B cell (primary cell): ENCODE measurements at regions not wholly inside any gene's neighbourhood (a gene's known extent, or its start where the extent isn't known, plus 50 kb on each side); places are given as distances from the start of the nearest gene placed in this dataset.

Experiments
- ATAC-seq: fragments of 200-7000 bp; cut with Tn5 transposase; one replicate; pipeline ENCODE4 v1.10.0; 2021; ENCODE audit warnings: low read depth, mild to moderate bottlenecking, moderate number of reproducible peaks, moderate library complexity
- CTCF ChIA-PET: fragments of 350-600 bp; sonication (Branson Sonifier 250); formaldehyde crosslinking; loops from one replicate; lab custom pipeline; 2021; ENCODE audit warnings: antibody characterized with exemption, inconsistent platforms; lab: Charles Lee
- POLR2A ChIA-PET: fragments of 350-600 bp; sonication (Branson Sonifier 250); formaldehyde crosslinking; loops from one replicate; lab custom pipeline; 2021; ENCODE audit warnings: antibody characterized with exemption; lab: Charles Lee
- DNase-seq: peaks from one replicate; pipeline ENCODE4 v3.0.0; 2013
- H2AFZ ChIP-seq: 2 replicates; pipeline ENCODE4 v1.6.1; 2012; ENCODE audit warnings: mild to moderate bottlenecking, low read depth, low read length; ENCODE audit not compliant: insufficient read depth, poor library complexity, severe bottlenecking
- H3K27ac ChIP-seq, 2 donors: 1 replicate in 1 of 2; 2 replicates in 1 of 2; pipeline ENCODE4 v1.5.1; 2012 to 2013; ENCODE audit warnings: low read length in 2 of 2, mild to moderate bottlenecking in 2 of 2, moderate library complexity in 1 of 2
- H3K27me3 ChIP-seq, 4 experiments: fragments of 200-600 bp in 1 of 4; sonication (generic) in 1 of 4; replicated peaks in 1 of 4; 1 replicate in 2 of 4; 2 replicates in 2 of 4; pipeline versions ENCODE4 v1.6.1 to v1.7.0; 2013 to 2016; ENCODE audit warnings: low read length in 3 of 4, mild to moderate bottlenecking in 2 of 4, mixed read lengths in 1 of 4, moderate library complexity in 1 of 4; ENCODE audit not compliant: insufficient read depth in 4 of 4, control insufficient read depth in 3 of 4; ENCODE audit errors: control extremely low read depth in 1 of 4
- H3K36me3 ChIP-seq, 2 experiments: replicated peaks in 1 of 2; 1 replicate in 1 of 2; 2 replicates in 1 of 2; pipeline versions ENCODE4 v1.6.1 to v1.7.1; 2013; ENCODE audit warnings: low read length in 1 of 2; ENCODE audit not compliant: insufficient read depth in 2 of 2, control insufficient read depth in 1 of 2; ENCODE audit errors: control extremely low read depth in 1 of 2, extremely low read depth in 1 of 2
- H3K4me1 ChIP-seq, 2 donors: fragments of 200-600 bp in 1 of 2; sonication (generic) in 1 of 2; 1 replicate in 1 of 2; 2 replicates in 1 of 2; pipeline versions ENCODE4 v1.5.1 to v1.6.1; 2013 to 2017; ENCODE audit warnings: low read length in 2 of 2; ENCODE audit not compliant: control insufficient read depth in 2 of 2, insufficient read depth in 2 of 2
- H3K4me2 ChIP-seq: replicated peaks from 2 replicates; pipeline ENCODE3; 2012; ENCODE audit warnings: mild to moderate bottlenecking, low read depth, low read length; ENCODE audit not compliant: poor library complexity, severe bottlenecking
- H3K4me3 ChIP-seq, 5 experiments: fragments of 200-600 bp in 1 of 5; sonication (generic) in 1 of 5; 1 replicate in 3 of 5; 2 replicates in 2 of 5; pipeline versions ENCODE4 v1.5.1 to v1.7.0; 2011 to 2016; ENCODE audit warnings: low read length in 4 of 5, mild to moderate bottlenecking in 4 of 5, low read depth in 2 of 5, control low read depth in 1 of 5, moderate library complexity in 1 of 5; ENCODE audit not compliant: insufficient read depth in 1 of 5; ENCODE audit errors: control extremely low read depth in 1 of 5, extremely low read depth in 1 of 5
- H3K79me2 ChIP-seq: fragments of 200-600 bp; sonication (generic); one replicate; pipeline ENCODE4 v1.6.0; 2016; ENCODE audit warnings: low read length; ENCODE audit not compliant: control insufficient read depth, insufficient read depth
- H3K9ac ChIP-seq: fragments of 200-600 bp; sonication (generic); 2 replicates; pipeline ENCODE4 v1.6.1; 2017; ENCODE audit warnings: mild to moderate bottlenecking, low read length, moderate library complexity
- H3K9me3 ChIP-seq, 3 donors: one replicate each; pipeline versions ENCODE4 v1.6.1 to v1.7.1; 2013; ENCODE audit warnings: low read length in 2 of 3; ENCODE audit not compliant: control insufficient read depth in 2 of 3, insufficient read depth in 1 of 3; ENCODE audit errors: control extremely low read depth in 1 of 3
- H4K20me1 ChIP-seq: 2 replicates; pipeline ENCODE4 v1.6.0; 2012; ENCODE audit warnings: mild to moderate bottlenecking, low read length; ENCODE audit not compliant: insufficient read depth, control insufficient read depth, poor library complexity, severe bottlenecking
- H3K27ac Mint-ChIP-seq: one replicate; pipeline ENCODE4 v1.8.0; 2021; ENCODE audit warnings: mixed read lengths
- H3K27me3 Mint-ChIP-seq: one replicate; pipeline ENCODE4 v1.8.0; 2021; ENCODE audit warnings: mixed read lengths
- H3K4me1 Mint-ChIP-seq: one replicate; pipeline ENCODE4 v1.8.0; 2021; ENCODE audit warnings: mixed read lengths
- H3K4me3 Mint-ChIP-seq: one replicate; pipeline ENCODE4 v1.8.0; 2021; ENCODE audit warnings: mixed read lengths
- H3K9me3 Mint-ChIP-seq: one replicate; pipeline ENCODE4 v1.8.0; 2022; ENCODE audit warnings: mixed read lengths; ENCODE audit not compliant: insufficient read depth
- CTCF ChIP-seq: fragments of 200-600 bp; IDR thresholded peaks from one replicate; pipeline ENCODE4 v1.8.0; 2022; ENCODE audit warnings: antibody characterized with exemption, mild to moderate bottlenecking
- EZH2 ChIP-seq: IDR thresholded peaks from 2 replicates; pipeline ENCODE4 v1.6.1; 2012; ENCODE audit warnings: borderline replicate concordance, low read depth, mild to moderate bottlenecking, moderate library complexity, low read length; ENCODE audit not compliant: insufficient read depth, poor library complexity, severe bottlenecking
- WGBS: methylation state at CpG from one replicate; pipeline ENCODE4 v1.1.5; 2013; ENCODE audit warnings: missing lambda C conversion rate; ENCODE audit not compliant: insufficient coverage; 5-methylcytosine and 5-hydroxymethylcytosine counted together
- intact Hi-C: fragments of 100-400 bp; cut with micrococcal nuclease; formaldehyde crosslinking; loops from one replicate; pipeline ENCODE4 v1.10.0; 2022

GRCh38 chr13:103698000-103698399 is 631.8 kb upstream of the SLC10A2 start:
- intact Hi-C loops: no loop called here

GRCh38 chr13:103695320-103695719 is 629.1 kb upstream of the SLC10A2 start:
- Histone ChIP-seq H3K36me3 (no peaks in the 10 kb centered on the region), H3K4me2 (no peak overlapping the region), H3K4me3 (no peak overlapping the region), H2AFZ (no peak overlapping the region), H3K9me3 (no peaks in the 10 kb centered on the region), H3K79me2 (no peaks in the 10 kb centered on the region), H3K9ac (no peak overlapping the region), H3K27ac (no peak overlapping the region), H3K4me1 (no peaks in the 10 kb centered on the region), H4K20me1 (no peaks in the 10 kb centered on the region), H3K27me3 (no peaks in the 10 kb centered on the region)
- ChIA-PET POLR2A (no interaction called here), CTCF (no interaction called here)
- H3K27ac Mint-ChIP-seq: no peak overlapping the region
- H3K27me3 Mint-ChIP-seq: no peaks in the 10 kb centered on the region
- DNase-seq (no peak), ATAC-seq (no peak)
- TF ChIP-seq CTCF (no peak), EZH2 (no peak)
- no peaks in the 10 kb centered on the region for H3K4me1 Mint-ChIP-seq
- no CpG with 5 or more reads among the region's 2 CpGs for WGBS
- intact Hi-C loops: no loop called here
- H3K4me3 Mint-ChIP-seq: no peak overlapping the region
- no peaks in the 10 kb centered on the region for H3K9me3 Mint-ChIP-seq

More at GRCh38 chr13:103698000-103698399, 631.8 kb upstream of the SLC10A2 start:
- Histone ChIP-seq H2AFZ (no peak overlapping the region), H3K4me1 (no peaks in the 10 kb centered on the region), H3K27ac (no peak overlapping the region), H4K20me1 (no peaks in the 10 kb centered on the region), H3K36me3 (no peaks in the 10 kb centered on the region), H3K9me3 (no peaks in the 10 kb centered on the region), H3K4me3 (no peak overlapping the region), H3K79me2 (no peaks in the 10 kb centered on the region), H3K9ac (no peak overlapping the region), H3K27me3 (no peaks in the 10 kb centered on the region), H3K4me2 (no peak overlapping the region)
- H3K27me3 Mint-ChIP-seq: no peaks in the 10 kb centered on the region
- POLR2A ChIA-PET: no interaction called here
- H3K4me1 Mint-ChIP-seq: no peaks in the 10 kb centered on the region
- no peak for DNase-seq
- no peak overlapping the region for H3K27ac Mint-ChIP-seq
- 96% methylated on average over 3 of the region's 5 CpGs for WGBS
- ATAC-seq: no peak
- no peaks in the 10 kb centered on the region for H3K9me3 Mint-ChIP-seq
- no peak overlapping the region for H3K4me3 Mint-ChIP-seq
- TF ChIP-seq EZH2 (no peak), CTCF (no peak)
- CTCF ChIA-PET: no interaction called here
